Peyer's patch (tissue), 4 donors: ENCODE measurements at regions not wholly inside any gene's neighbourhood (a gene's known extent, or its start where the extent isn't known, plus 50 kb on each side); places are given as distances from the start of the nearest gene placed in this dataset.

ENCODE experiments used
- CTCF ChIP-seq, 6 experiments: fragments of 450-650 bp in 4 of 6; fragments of 200-600 bp in 2 of 6; sonication (generic) in 1 of 6; IDR thresholded peaks; one replicate each; pipeline ENCODE4 v1.5.1; 2017 to 2019; ENCODE audit warnings: antibody characterized with exemption in 6 of 6, mild to moderate bottlenecking in 3 of 6, moderate library complexity in 1 of 6
- POLR2A ChIP-seq, 2 donors: fragments of 450-650 bp; IDR thresholded peaks; one replicate each; pipeline ENCODE4 v1.5.1; 2017; ENCODE audit warnings: antibody characterized with exemption in 2 of 2, mild to moderate bottlenecking in 2 of 2, moderate library complexity in 2 of 2

GRCh38 chr6:102813489-102814275 is 1420.2 kb downstream of the GRIK2 start:
- TF ChIP-seq POLR2A (IDR thresholded peaks at IDR 0.05) (no peak), CTCF (IDR thresholded peaks at IDR 0.05) (no peak)
